H9 (cell line): ENCODE measurements at regions not wholly inside any gene's neighbourhood (a gene's known extent, or its start where the extent isn't known, plus 50 kb on each side); places are given as distances from the start of the nearest gene placed in this dataset.

ENCODE experiments used
- DNase-seq: peaks from one replicate; pipeline ENCODE4 v3.0.0-alpha.2; 2017
- H2AFZ ChIP-seq: one replicate; pipeline ENCODE4 v1.6.1; 2013; ENCODE audit warnings: mild to moderate bottlenecking, low read length, control low read depth, moderate library complexity
- H2AK5ac ChIP-seq: 2 replicates; pipeline ENCODE4 v1.6.1; 2013; ENCODE audit warnings: low read length, control low read depth, mixed read lengths; ENCODE audit not compliant: insufficient read length
- H2BK120ac ChIP-seq: one replicate; pipeline ENCODE4 v1.6.1; 2013; ENCODE audit warnings: low read depth, mild to moderate bottlenecking, low read length, control low read depth, inconsistent platforms; ENCODE audit not compliant: poor library complexity, severe bottlenecking
- H2BK12ac ChIP-seq: 2 replicates; pipeline ENCODE4 v1.6.1; 2013; ENCODE audit warnings: low read length, control low read depth, mixed read lengths, low read depth; ENCODE audit not compliant: insufficient read length
- H2BK15ac ChIP-seq: 2 replicates; pipeline ENCODE4 v1.6.1; 2013; ENCODE audit warnings: low read depth, low read length, control low read depth
- H2BK20ac ChIP-seq: one replicate; pipeline ENCODE4 v1.6.1; 2013; ENCODE audit warnings: low read depth, mild to moderate bottlenecking, low read length, control low read depth, inconsistent platforms; ENCODE audit not compliant: poor library complexity, severe bottlenecking
- H2BK5ac ChIP-seq: 2 replicates; pipeline ENCODE4 v1.6.1; 2013; ENCODE audit warnings: low read length, control low read depth, mixed read lengths; ENCODE audit not compliant: insufficient read length
- H3K14ac ChIP-seq: 2 replicates; pipeline ENCODE4 v1.6.1; 2013; ENCODE audit warnings: low read length, control low read depth; ENCODE audit not compliant: insufficient read depth
- H3K18ac ChIP-seq: 2 replicates; pipeline ENCODE4 v1.6.1; 2013; ENCODE audit warnings: low read depth, mild to moderate bottlenecking, mixed read lengths, low read length, control low read depth; ENCODE audit not compliant: insufficient read length
- H3K23ac ChIP-seq: 2 replicates; pipeline ENCODE4 v1.6.1; 2013; ENCODE audit warnings: low read length, control low read depth, mixed read lengths, low read depth; ENCODE audit not compliant: insufficient read length
- H3K23me2 ChIP-seq: 2 replicates; pipeline ENCODE4 v1.6.1; 2013; ENCODE audit warnings: low read depth, mild to moderate bottlenecking, mixed read lengths, low read length, control low read depth; ENCODE audit not compliant: insufficient read length, poor library complexity, severe bottlenecking
- H3K27ac ChIP-seq: 2 replicates; pipeline ENCODE4 v1.5.1; 2013; ENCODE audit warnings: low read length, control low read depth, mixed read lengths, low read depth; ENCODE audit not compliant: insufficient read length
- H3K27me3 ChIP-seq: 2 replicates; pipeline ENCODE4 v1.6.1; 2013; ENCODE audit warnings: low read length, control low read depth, inconsistent platforms; ENCODE audit not compliant: insufficient read depth
- H3K4ac ChIP-seq: 2 replicates; pipeline ENCODE4 v1.6.1; 2013; ENCODE audit warnings: low read depth, mild to moderate bottlenecking, control low read depth, inconsistent platforms, low read length, moderate library complexity
- H3K4me1 ChIP-seq: 2 replicates; pipeline ENCODE4 v1.6.1; 2013; ENCODE audit warnings: low read length, control low read depth, inconsistent platforms; ENCODE audit not compliant: insufficient read depth
- H3K4me2 ChIP-seq: 2 replicates; pipeline ENCODE4 v1.6.1; 2013; ENCODE audit warnings: low read length, control low read depth, mixed read lengths; ENCODE audit not compliant: insufficient read length, insufficient read depth
- H3K56ac ChIP-seq: 2 replicates; pipeline ENCODE4 v1.6.1; 2013; ENCODE audit warnings: low read depth, mild to moderate bottlenecking, mixed read lengths, low read length, control low read depth; ENCODE audit not compliant: insufficient read length
- H3K79me1 ChIP-seq: 2 replicates; pipeline ENCODE4 v1.6.1; 2013; ENCODE audit warnings: low read depth, mild to moderate bottlenecking, moderate library complexity, low read length, control low read depth, inconsistent platforms; ENCODE audit not compliant: insufficient read depth, poor library complexity, severe bottlenecking
- H3K79me2 ChIP-seq: 2 replicates; pipeline ENCODE4 v1.6.1; 2013; ENCODE audit warnings: low read length, control low read depth, inconsistent platforms; ENCODE audit not compliant: insufficient read depth
- H3K9ac ChIP-seq: 2 replicates; pipeline ENCODE4 v1.6.1; 2013; ENCODE audit warnings: low read length, control low read depth, mixed read lengths; ENCODE audit not compliant: insufficient read length; ENCODE audit errors: extremely low read depth
- H3K9me3 ChIP-seq: one replicate; pipeline ENCODE4 v1.6.1; 2013; ENCODE audit warnings: low read depth, low read length, inconsistent platforms; ENCODE audit not compliant: control insufficient read depth
- H3T11ph ChIP-seq: one replicate; pipeline ENCODE4 v1.6.1; 2013; ENCODE audit warnings: mild to moderate bottlenecking, low read length, control low read depth, inconsistent platforms
- H4K20me1 ChIP-seq: one replicate; pipeline ENCODE4 v1.6.1; 2013; ENCODE audit not compliant: control insufficient read depth, insufficient read length, insufficient read depth
- H4K5ac ChIP-seq: 2 replicates; pipeline ENCODE4 v1.6.1; 2013; ENCODE audit warnings: low read depth, mild to moderate bottlenecking, mixed read lengths, low read length, control low read depth; ENCODE audit not compliant: insufficient read length
- H4K8ac ChIP-seq: replicated peaks from 2 replicates; pipeline ENCODE4 v1.6.1; 2013; ENCODE audit warnings: low read length, control low read depth, mixed read lengths, low read depth; ENCODE audit not compliant: insufficient read length
- H4K91ac ChIP-seq: 2 replicates; pipeline ENCODE4 v1.6.1; 2013; ENCODE audit warnings: low read depth, mild to moderate bottlenecking, moderate library complexity, mixed read lengths, low read length, control low read depth; ENCODE audit not compliant: insufficient read length
- H3K27ac Mint-ChIP-seq, 3 experiments: 2 replicates in 2 of 3; 3 replicates in 1 of 3; pipeline ENCODE4 v1.8.0; 2020 to 2021; ENCODE audit warnings: mixed read lengths in 3 of 3, mild to moderate bottlenecking in 1 of 3, moderate library complexity in 1 of 3
- H3K27me3 Mint-ChIP-seq: 2 replicates; pipeline ENCODE4 v1.8.0; 2021; ENCODE audit warnings: low read depth, mild to moderate bottlenecking, moderate library complexity, mixed read lengths
- H3K36me3 Mint-ChIP-seq, 3 experiments: 2 replicates in 2 of 3; 3 replicates in 1 of 3; pipeline ENCODE4 v1.8.0; 2020 to 2021; ENCODE audit warnings: low read depth in 3 of 3, mixed read lengths in 3 of 3; ENCODE audit not compliant: insufficient read depth in 1 of 3
- H3K4me1 Mint-ChIP-seq, 2 experiments: 2 replicates each; pipeline ENCODE4 v1.8.0; 2020; ENCODE audit warnings: mixed read lengths in 2 of 2
- H3K4me3 Mint-ChIP-seq, 2 experiments: 2 replicates in 1 of 2; 3 replicates in 1 of 2; pipeline ENCODE4 v1.8.0; 2020 to 2021; ENCODE audit warnings: mild to moderate bottlenecking in 2 of 2, mixed read lengths in 2 of 2, moderate library complexity in 1 of 2
- H3K9me3 Mint-ChIP-seq, 2 experiments: 2 replicates in 1 of 2; 3 replicates in 1 of 2; pipeline ENCODE4 v1.8.0; 2020; ENCODE audit warnings: mild to moderate bottlenecking in 2 of 2, mixed read lengths in 2 of 2, moderate library complexity in 1 of 2
- CTCF ChIP-seq: fragments of 200-600 bp; sonication (generic); conservative IDR thresholded peaks from 3 replicates; pipeline ENCODE4 v1.8.0; 2021; ENCODE audit warnings: antibody characterized with exemption, mild to moderate bottlenecking
- WGBS: extraction: QIAGEN DNeasy Blood & Tissue Kit; methylation state at CpG from one replicate; pipeline ENCODE4 v1.1.7; 2013; ENCODE audit warnings: missing lambda C conversion rate, low lambda C conversion rate, mixed read lengths; ENCODE audit not compliant: insufficient read length; ENCODE audit errors: extremely low coverage; 5-methylcytosine and 5-hydroxymethylcytosine counted together

- H3K9ac ChIP-seq = no peak overlapping the region
- H3K23me2 ChIP-seq = no peaks in the 10 kb centered on the region
- H3K18ac ChIP-seq = no peak overlapping the region
- Mint-ChIP-seq H3K4me1 (peaks cover 0 to 5% of the 10 kb centered on the region in 2 experiments; a peak in 3 of 4 replicates), H3K9me3 (0 out of 5 replicates have a peak, but pooled peaks cover 0 to 2% of the 10 kb centered on the region in 2 experiments), H3K36me3 (peaks cover 0 to 2% (median 0%) of the 10 kb centered on the region in 3 experiments; a peak in 2 of 7 replicates), H3K27me3 (peaks cover 1% of the 10 kb centered on the region; the same call in 1 of the 2 replicates), H3K27ac (no peak overlapping the region), H3K4me3 (no peak overlapping the region)
- H2BK15ac ChIP-seq = no peak overlapping the region
- H3K9me3 ChIP-seq = no peaks in the 10 kb centered on the region
- H4K8ac ChIP-seq = no peak overlapping the region
- no peak overlapping the region for H2AK5ac ChIP-seq
- no peak overlapping the region for H4K91ac ChIP-seq
- H3T11ph ChIP-seq = no peak overlapping the region
- no peaks in the 10 kb centered on the region for H3K79me2 ChIP-seq
- no peak overlapping the region for H2BK12ac ChIP-seq
- H3K14ac ChIP-seq = no peak overlapping the region
- H2AFZ ChIP-seq = no peak overlapping the region
- no peaks in the 10 kb centered on the region for H4K20me1 ChIP-seq
- DNase-seq = no peak
- no peak overlapping the region for H2BK20ac ChIP-seq
- no peak for TF ChIP-seq CTCF
- H3K56ac ChIP-seq = no peak overlapping the region
- H3K4ac ChIP-seq = no peak overlapping the region
- H3K27ac ChIP-seq = no peak overlapping the region
- H3K23ac ChIP-seq = no peak overlapping the region
- H3K27me3 ChIP-seq = no peaks in the 10 kb centered on the region
- no peak overlapping the region for H3K4me2 ChIP-seq
- H3K4me1 ChIP-seq = no peaks in the 10 kb centered on the region
- H2BK120ac ChIP-seq = no peak overlapping the region
- H3K79me1 ChIP-seq = no peaks in the 10 kb centered on the region
- H2BK5ac ChIP-seq = no peak overlapping the region
- WGBS = no CpG with 5 or more reads among the region's 22 CpGs
- H4K5ac ChIP-seq = no peak overlapping the region
Measured at GRCh38 chr2:236889791-236890704, 195.6 kb upstream of the COPS8 start.
